ENCODE measurements at regions not wholly inside any gene's neighbourhood (a gene's known extent, or its start where the extent isn't known, plus 50 kb on each side); places are given as distances from the start of the nearest gene placed in this dataset.
"Not testable (repeated sequence)": the region's sequence is repeated elsewhere in the genome, so short reads cannot be mapped to it uniquely, and the experiment has no call there.

- TF ChIP-seq CTCF (IDR thresholded peaks at IDR 0.05); ZFX (IDR thresholded peaks at IDR 0.05; ENCODE audit: borderline replicate concordance): not testable (repeated sequence)
Observed at GRCh38 chr9:84526211-84526610, 143.3 kb upstream of the NTRK2 start.
